ENCODE measurements at regions not wholly inside any gene's neighbourhood (a gene's known extent, or its start where the extent isn't known, plus 50 kb on each side); places are given as distances from the start of the nearest gene placed in this dataset.

DNA sequence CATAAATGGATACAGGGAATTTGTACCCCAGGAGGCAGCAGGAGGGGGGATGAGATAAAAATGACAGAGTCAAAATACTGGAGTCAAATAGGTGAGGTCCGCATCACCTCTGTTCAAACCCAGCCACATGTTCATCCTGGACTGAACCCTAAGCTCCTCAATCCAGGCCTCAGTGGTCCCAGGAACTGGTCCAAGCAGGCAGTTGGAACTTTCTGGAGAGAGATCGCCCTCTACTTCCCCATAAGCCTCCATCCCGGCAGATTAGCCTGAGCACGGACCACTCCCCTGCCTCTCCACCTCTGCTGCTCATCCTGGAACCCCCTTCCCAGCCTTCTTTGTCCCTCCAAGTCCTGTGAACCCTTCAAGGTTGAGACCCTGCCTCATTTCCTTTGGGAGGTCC lies 959.7 kb upstream of the ZNF722 start:
- CTCF ChIA-PET, result no interaction called here
- intact Hi-C loops (cut with micrococcal nuclease; ENCODE audit: unreplicated experiment), result no loop called here
- Histone ChIP-seq H3K9me3 (ENCODE audit: control insufficient read depth, insufficient read depth, low read depth, low read length) (no peaks in the 10 kb centered on the region), H3K27ac (ENCODE audit: low read length) (no peak overlapping the region), H3K4me3 (ENCODE audit: low read depth in 2 of 2, low read length in 2 of 2) (no peak overlapping the region), H3K4me1 (ENCODE audit: control insufficient read depth, insufficient read depth, low read length) (no peaks in the 10 kb centered on the region), H3K27me3 (ENCODE audit: control insufficient read depth, insufficient read depth, low read length) (no peaks in the 10 kb centered on the region), H3K36me3 (ENCODE audit: control insufficient read depth, insufficient read depth, low read length) (no peaks in the 10 kb centered on the region)
- no TSS peak for BruUV-seq (replicated peaks)
- no peak for TF ChIP-seq CTCF (IDR thresholded peaks at IDR 0.05)
- no peak for TF ChIP-seq TCF7L2 (IDR thresholded peaks at IDR 0.05; ENCODE audit: low read depth, low read length)
- TF ChIP-seq REST (IDR thresholded peaks at IDR 0.05; ENCODE audit: insufficient read depth in 1 of 2, low read depth in 2 of 2, low read length in 1 of 2), result no peak
- no peak for TF ChIP-seq SIN3A (IDR thresholded peaks at IDR 0.05; ENCODE audit: borderline replicate concordance, insufficient read depth, low read depth, low read length)
- TF ChIP-seq POLR2AphosphoS5 (IDR thresholded peaks at IDR 0.05; ENCODE audit: low read depth, low read length), result no peak
- in situ Hi-C loops (cut with HindIII; ENCODE audit: low pct_unique_long_range_greater_than_20kb, low sequenced_read_pairs), result no loop called here
- ATAC-seq (no peak), DNase-seq (ENCODE audit: low read depth, low spot score) (no peak)
- POLR2A ChIA-PET, result no interaction called here

- in situ Hi-C loops (cut with HindIII; ENCODE audit: low pct_unique_long_range_greater_than_20kb, low sequenced_read_pairs), result no loop called here
- ATAC-seq, result no peak
- no peaks in the 10 kb centered on the region for H3K36me3 ChIP-seq (ENCODE audit: control insufficient read depth, insufficient read depth, low read length)
Measured at GRCh38 chr7:63039882-63040281, 958.8 kb upstream of the ZNF722 start.

More at GRCh38 chr7:63039882-63040281, 958.8 kb upstream of the ZNF722 start:
- TF ChIP-seq POLR2AphosphoS5 (IDR thresholded peaks at IDR 0.05; ENCODE audit: low read depth, low read length), result no peak
- TF ChIP-seq SIN3A (IDR thresholded peaks at IDR 0.05; ENCODE audit: borderline replicate concordance, insufficient read depth, low read depth, low read length), result no peak
- TF ChIP-seq CTCF (IDR thresholded peaks at IDR 0.05), result no peak
- no peak for TF ChIP-seq TCF7L2 (IDR thresholded peaks at IDR 0.05; ENCODE audit: low read depth, low read length)
- no peak for TF ChIP-seq REST (IDR thresholded peaks at IDR 0.05; ENCODE audit: insufficient read depth in 1 of 2, low read depth in 2 of 2, low read length in 1 of 2)
- BruUV-seq (replicated peaks), result no TSS peak
- no peaks in the 10 kb centered on the region for H3K9me3 ChIP-seq (ENCODE audit: control insufficient read depth, insufficient read depth, low read depth, low read length)
- H3K4me3 ChIP-seq (ENCODE audit: low read depth in 2 of 2, low read length in 2 of 2), result no peak overlapping the region
- no peaks in the 10 kb centered on the region for H3K4me1 ChIP-seq (ENCODE audit: control insufficient read depth, insufficient read depth, low read length)
- ChIA-PET POLR2A (no interaction called here), CTCF (no interaction called here)
- intact Hi-C loops (cut with micrococcal nuclease; ENCODE audit: unreplicated experiment), result loop anchor here (10.0 kb wide), 2 partner anchors 95 to 105 kb away; no protein-coding TSS in a partner anchor
- no peak for DNase-seq (ENCODE audit: low read depth, low spot score)
- H3K27me3 ChIP-seq (ENCODE audit: control insufficient read depth, insufficient read depth, low read length), result no peaks in the 10 kb centered on the region
- H3K27ac ChIP-seq (ENCODE audit: low read length), result no peak overlapping the region
